Activated CD4-positive, CD25-positive, alpha-beta regulatory T cell treated with anti-CD3 and anti-CD28 coated beads, Interleukin-2, amount 50 U/mL, for 24 hours (primary cell): ENCODE measurements at regions not wholly inside any gene's neighbourhood (a gene's known extent, or its start where the extent isn't known, plus 50 kb on each side); places are given as distances from the start of the nearest gene placed in this dataset.
"Not testable (repeated sequence)": the region's sequence is repeated elsewhere in the genome, so short reads cannot be mapped to it uniquely, and the experiment has no call there.

Experiments used
- ATAC-seq, 2 donors: fragments of 150-1000 bp; cut with Tn5 transposase; one replicate each; pipeline ENCODE4 v1.10.0; 2021; ENCODE audit warnings: mild to moderate bottlenecking in 1 of 2, moderate library complexity in 1 of 2

DNA sequence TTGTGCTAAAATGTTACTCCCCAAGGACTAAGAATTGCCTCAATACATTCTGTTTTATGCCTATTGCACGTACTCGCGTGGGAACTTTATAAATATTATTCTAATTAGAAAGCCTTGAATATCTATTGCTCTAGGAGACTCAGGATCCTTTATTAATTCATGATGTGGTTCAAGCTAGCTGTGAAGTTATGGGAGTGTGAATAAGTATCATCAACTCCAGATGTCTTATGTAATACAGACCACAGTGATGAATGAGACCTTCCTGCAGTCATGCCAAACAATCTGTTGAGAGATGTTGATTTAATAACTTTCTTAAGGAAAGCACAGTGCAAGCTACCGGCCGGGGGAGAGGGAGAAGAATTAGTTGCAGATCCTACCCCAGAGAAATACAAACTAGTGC, 519.2 kb upstream of the ZP4 start:
- no peak for ATAC-seq

DNA sequence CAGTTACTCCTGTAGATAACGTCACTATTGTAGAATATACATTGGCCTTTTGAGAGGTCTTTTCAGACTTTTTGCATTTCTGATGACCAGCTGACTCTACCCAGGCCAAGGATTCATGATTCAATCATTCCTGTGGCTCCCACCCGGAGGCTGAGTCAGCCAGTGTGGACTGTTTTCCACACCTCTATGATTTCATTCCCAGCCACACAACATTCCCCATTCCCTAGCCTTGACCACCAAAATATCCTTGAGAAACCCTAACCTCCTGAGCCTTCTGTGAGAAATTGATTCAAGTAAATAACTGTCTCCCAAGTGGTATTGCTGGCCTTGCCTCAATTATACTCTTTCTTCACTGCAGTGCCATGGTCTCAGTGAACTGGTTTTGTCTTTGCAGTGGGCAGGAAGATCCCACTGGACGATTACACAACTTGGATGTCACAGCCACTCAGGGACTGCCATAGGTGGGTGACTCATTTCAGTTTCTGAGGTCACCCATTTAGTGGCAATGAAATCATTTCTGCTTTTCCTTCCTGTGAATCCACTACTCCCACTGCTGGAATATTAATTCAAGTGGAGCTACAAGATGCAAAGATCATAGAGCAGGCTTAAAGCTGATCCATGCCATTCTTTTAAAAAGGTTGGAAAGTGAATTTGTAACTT, 518.6 kb upstream of the ZP4 start:
- no peak for ATAC-seq

DNA sequence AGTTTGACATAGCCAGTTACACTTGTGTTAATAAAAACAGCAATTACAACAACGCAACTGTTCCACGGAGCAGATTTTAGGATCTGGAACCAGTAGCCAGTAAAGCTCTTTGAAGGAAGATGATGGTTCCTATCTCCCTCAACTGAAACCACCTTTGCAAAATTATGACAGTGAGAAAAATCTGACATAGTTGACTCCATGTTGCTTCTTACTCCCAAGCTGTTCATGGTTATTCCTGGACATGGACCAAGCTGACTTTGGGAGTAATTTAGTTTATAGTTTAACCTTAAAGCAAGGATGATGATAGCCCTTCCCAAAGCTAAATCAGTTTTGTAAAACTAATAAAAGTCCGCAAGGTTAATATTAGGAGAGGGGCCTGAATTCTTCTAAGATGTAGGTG, 518.0 kb upstream of the ZP4 start:
- ATAC-seq, result no peak

DNA sequence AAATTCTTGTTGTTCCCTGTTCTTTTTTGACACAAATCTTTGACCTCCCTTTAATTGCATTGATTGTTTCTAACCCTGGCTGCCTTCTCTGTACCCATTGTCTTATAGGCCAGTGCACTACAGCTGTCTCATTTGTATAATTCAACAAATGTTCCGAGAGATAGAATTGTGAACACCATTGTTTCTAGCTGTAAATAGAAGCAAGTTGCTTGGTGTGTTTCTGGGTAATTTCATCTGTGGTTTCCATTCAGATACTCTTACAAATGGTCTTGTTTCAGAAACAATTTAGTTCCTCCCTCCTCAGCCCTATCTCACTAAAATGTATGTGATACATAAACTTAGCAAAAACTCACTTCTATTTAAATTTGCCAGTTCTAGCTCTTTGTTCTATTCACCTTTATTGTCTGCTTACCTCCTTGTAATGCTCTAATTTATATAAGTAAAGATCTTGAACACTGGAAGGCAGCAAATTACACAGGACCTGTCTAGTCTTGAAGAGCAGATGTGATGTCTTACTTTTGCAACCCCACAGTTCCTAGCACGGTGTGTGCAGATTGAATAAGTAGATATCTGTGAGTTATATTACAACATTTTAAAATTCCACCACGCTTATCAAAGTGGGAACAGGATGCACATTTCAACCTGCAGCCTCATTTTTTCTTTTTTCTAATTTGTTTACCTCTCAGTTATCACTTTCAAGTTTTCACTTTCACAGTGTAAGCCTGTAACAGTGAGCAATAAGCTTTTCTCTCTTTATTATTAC, 515.6 kb upstream of the ZP4 start:
- no peak for ATAC-seq

DNA sequence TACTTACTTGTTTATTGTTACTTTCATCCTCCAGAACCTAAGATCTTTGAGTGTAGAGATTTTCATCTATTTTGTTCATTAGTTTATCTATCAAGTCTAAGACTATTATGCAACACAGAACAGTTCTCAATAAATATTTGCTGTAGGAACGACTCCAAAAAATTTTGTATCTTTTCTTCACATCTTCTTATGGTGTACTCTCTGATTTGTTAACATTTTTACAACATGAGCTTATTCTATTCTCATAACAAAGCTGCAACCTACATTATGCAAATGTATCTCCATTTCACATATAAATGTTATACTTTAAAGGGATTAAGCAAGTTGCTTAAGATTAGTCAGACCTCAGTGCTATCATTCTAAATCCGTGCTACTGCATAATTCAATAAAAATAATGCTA, 514.2 kb upstream of the ZP4 start:
- ATAC-seq, result no peak

- no peak for ATAC-seq
These were observed 513.8 kb upstream of the ZP4 start for GRCh38 chr1:238404481-238404880.

DNA sequence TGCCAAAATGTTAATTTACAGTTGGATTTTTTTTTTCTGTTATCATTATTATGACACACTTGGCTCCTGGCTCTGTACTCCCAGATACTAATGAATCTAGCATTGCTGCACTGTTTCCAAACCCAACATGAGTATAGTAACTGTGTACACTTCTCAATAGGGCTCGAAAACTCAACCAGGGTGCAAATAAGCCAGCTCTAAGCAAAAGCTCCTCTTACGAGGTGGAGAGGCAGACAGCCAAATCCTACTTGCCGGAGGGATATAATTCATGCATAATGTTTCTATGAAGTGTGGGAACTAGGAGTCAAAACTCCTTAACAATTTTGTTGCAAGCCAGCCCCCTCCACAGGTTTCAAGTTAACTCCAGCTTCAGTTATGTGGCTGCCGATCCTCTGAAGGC, 510.4 kb upstream of the ZP4 start:
- no peak for ATAC-seq

DNA sequence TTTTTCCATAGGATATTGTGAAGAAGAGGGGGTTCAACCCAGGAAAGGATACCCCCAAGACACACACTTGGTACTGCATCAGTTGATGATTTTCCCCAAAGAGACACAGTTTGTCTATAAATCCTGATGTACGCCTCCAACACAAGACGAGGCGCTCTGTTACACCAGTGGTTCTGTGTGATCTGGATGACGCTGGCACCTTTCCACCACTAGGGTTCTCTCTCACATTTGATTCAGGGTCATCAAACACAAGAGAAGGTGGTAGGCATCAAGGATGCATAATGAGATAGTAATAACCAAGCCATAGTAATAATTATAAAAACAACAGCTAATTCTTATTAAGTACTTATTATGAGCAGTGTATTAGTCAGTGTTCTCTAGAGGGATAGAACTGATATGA, 508.8 kb upstream of the ZP4 start:
- ATAC-seq, result no peak

DNA sequence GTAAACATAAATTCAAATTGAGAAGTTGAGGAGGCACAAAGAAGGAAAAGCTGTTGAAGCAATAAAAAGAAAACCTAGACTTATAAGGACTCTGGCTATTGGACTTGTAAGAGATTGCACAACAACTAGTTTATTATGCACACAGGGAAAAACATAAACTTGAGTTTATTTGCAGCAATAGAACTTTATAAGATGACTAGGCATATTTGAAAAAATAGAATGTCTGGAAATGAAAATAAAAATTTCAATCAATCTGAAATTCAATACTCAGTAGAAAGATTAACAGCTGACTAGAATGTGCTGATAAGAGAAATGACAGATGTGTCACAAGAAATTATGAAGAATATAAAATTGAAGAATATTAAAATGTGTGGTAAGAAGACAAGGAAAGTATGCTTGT, 505.4 kb upstream of the ZP4 start:
- ATAC-seq, result no peak

GRCh38 chr1:238384381-238384780, 493.7 kb upstream of the ZP4 start:
- ATAC-seq, result no peak

DNA sequence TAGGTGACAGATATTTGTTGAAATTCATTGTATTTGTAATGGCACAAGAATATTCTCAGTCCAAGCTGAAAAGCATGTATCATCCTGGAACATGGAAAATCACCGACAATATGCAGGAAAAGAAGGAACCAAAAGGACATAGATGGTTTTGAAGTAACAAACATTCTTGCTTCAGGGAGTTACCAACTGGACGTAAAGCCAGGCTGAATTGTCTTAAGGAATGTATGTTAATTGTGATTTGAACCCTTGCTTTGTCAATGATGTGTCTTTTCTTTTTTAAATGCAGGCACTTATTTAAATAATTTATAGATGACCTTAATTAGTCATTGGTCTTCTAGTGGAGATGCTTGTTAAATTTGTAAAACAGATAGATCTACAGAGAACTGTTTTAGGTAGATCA, 489.4 kb upstream of the ZP4 start:
- ATAC-seq, result no peak

GRCh38 chr1:238379446-238379845, 488.7 kb upstream of the ZP4 start:
- ATAC-seq, result not testable (repeated sequence)

DNA sequence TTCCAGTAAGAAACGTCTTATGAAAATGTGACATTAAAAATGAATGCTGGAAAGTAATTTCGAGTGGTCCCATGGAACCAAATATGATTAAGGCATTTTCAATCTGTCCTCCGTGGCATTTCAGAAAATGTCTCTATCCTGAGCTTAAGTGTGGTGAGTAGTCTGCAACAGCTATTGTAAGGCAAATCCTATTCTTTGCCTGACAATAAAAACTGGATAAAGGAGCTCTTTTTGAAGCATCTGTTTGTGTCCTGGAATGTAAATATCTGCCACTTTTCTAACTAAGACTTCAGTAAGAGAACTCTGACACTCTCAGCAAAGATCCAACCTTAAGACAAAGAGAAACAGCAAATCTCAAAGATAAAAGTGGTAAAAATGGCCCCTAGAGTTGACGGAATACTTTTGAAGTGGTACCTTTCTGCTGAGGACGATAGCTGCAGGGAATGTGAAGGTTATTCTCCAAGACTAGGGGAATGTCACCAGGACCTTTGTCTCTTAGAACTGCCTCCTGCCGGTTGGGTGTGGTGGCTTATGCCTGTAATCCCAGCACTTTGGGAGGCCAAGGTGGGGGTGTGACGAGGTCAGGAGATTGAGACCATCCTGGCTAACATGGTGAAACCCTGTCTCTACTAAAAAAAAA, 486.7 kb upstream of the ZP4 start:
- no peak for ATAC-seq

DNA sequence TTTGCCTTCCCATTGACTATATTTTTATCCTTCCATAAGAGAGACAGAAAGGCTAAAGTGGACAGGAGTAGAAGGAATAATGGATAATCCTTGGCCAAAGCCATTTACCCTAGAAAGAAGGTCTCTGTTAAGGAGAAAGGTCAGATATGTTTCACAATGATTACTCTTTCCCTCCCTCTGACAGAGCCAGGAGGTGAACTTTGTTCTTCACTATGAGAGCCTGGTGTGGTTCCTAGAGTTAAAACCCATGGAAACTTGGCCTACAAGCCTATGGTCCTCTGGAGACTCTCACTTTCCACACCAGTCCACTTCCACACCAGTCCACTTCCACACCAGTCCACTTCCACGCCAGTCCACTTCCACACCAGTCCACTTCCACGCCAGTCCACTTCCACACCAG, 479.9 kb upstream of the ZP4 start:
- no peak for ATAC-seq

- no peak for ATAC-seq
These were observed 473.6 kb upstream of the ZP4 start for GRCh38 chr1:238364214-238364892.

GRCh38 chr1:238360474-238360873, 469.8 kb upstream of the ZP4 start:
- no peak for ATAC-seq

- no peak for ATAC-seq
These were observed 459.7 kb upstream of the ZP4 start for GRCh38 chr1:238350471-238350870.

DNA sequence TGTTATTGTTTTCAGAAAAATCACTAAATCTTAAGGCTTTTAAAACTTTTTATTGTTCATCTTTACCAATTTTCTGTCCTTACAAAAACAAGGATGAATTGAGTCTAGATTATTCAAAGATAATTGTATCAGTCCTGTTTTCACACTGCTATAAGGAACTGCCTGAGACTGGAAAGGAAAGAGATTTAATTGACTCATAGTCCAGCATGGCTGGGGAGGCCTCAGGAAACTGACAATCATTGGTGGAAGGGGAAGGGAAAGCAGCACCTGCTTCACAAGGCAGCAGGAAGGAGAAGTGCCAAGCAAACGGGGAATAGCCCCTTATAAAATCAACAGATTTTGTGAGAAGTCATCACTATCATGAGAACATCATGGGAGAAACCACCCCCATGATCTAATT, 455.6 kb upstream of the ZP4 start:
- no peak for ATAC-seq

GRCh38 chr1:238345837-238346236, 455.1 kb upstream of the ZP4 start:
- ATAC-seq, result no peak

GRCh38 chr1:238343852-238344251, 453.1 kb upstream of the ZP4 start:
- no peak for ATAC-seq

DNA sequence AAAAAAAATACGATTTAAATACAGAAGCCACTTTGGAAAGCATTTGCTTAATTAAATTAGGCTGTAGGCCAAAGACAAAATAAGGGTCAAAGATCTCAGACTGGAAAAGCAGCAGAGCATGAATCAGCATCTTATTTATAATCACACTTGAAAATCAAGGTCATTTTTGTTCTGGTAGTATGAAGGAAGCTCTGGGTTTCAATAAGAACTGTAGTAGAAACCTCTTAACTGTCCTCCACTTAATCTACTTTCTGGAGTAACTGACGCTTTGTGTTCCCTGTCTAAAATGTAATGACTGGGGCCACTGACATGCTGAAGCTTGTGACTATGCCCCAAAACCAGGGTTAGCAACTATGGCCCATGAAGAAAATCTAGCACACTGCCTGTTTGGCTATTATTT, 450.7 kb upstream of the ZP4 start:
- no peak for ATAC-seq

DNA sequence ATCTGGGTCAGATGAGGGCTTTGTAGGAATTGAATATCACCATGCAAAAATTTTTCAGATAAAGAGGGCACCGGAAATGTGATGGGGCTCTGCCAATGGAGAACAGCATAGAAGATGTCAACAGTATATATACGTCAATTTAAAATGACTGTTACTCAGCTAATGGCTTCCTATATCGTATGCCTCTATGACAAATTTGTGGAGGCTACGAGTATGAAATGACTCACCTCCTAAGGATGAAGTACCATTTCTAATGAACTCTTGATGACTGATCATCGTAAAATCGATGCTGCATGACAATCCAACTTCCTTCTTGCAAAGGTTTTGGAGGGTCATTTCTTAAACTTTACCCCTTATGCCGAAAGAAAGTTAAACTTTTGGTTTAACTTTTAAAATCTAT, 450.3 kb upstream of the ZP4 start:
- no peak for ATAC-seq

GRCh38 chr1:238336531-238336930, 445.8 kb upstream of the ZP4 start:
- no peak for ATAC-seq

GRCh38 chr1:238334170-238334569, 443.4 kb upstream of the ZP4 start:
- ATAC-seq, result no peak
